ENCODE measurements at regions not wholly inside any gene's neighbourhood (a gene's known extent, or its start where the extent isn't known, plus 50 kb on each side); places are given as distances from the start of the nearest gene placed in this dataset.

GRCh38 chr2:149652926-149653325 lies 65.4 kb upstream of the MMADHC start (continued):
- TF ChIP-seq CHD7 (IDR thresholded peaks at IDR 0.05; ENCODE audit: low read depth, low read length): no peak
- TF ChIP-seq TAF9B (IDR thresholded peaks at IDR 0.05; ENCODE audit: partially characterized antibody): no peak
- no peak for TF ChIP-seq GATAD2B (IDR thresholded peaks at IDR 0.05; ENCODE audit: borderline replicate concordance)
- TF ChIP-seq CTCF (IDR thresholded peaks at IDR 0.05 in 2 of 3, conservative IDR thresholded peaks at IDR 0.05 in 1 of 3; ENCODE audit: insufficient read depth in 2 of 3, low read depth in 1 of 3, low read length in 3 of 3): no peak
- no peak for TF ChIP-seq SRSF1 (IDR thresholded peaks at IDR 0.05; ENCODE audit: low read depth, low read length)

Data from K562 (cell line).